CD8-positive, alpha-beta memory T cell (primary cell): ENCODE measurements at regions not wholly inside any gene's neighbourhood (a gene's known extent, or its start where the extent isn't known, plus 50 kb on each side); places are given as distances from the start of the nearest gene placed in this dataset.

Source experiments
- CTCF ChIA-PET: fragments of 350-600 bp; sonication (Branson Sonifier 250); formaldehyde crosslinking; loops from one replicate; lab custom pipeline; 2021; ENCODE audit warnings: antibody characterized with exemption; lab: Charles Lee
- POLR2A ChIA-PET: fragments of 350-600 bp; sonication (Branson Sonifier 250); formaldehyde crosslinking; loops from one replicate; lab custom pipeline; 2021; ENCODE audit warnings: antibody characterized with exemption; lab: Charles Lee
- DNase-seq, 5 donors: peaks; one replicate each; pipeline versions ENCODE4 v3.0.0 to v3.0.0-alpha.2; 2020 to 2022; ENCODE audit warnings: mixed read lengths in 1 of 5
- H3K27ac ChIP-seq: one replicate; pipeline ENCODE4 v1.7.0; 2013; ENCODE audit warnings: low read depth, mild to moderate bottlenecking, low read length, moderate library complexity
- H3K27me3 ChIP-seq: 2 replicates; pipeline ENCODE4 v1.7.0; 2013; ENCODE audit warnings: low read length, mild to moderate bottlenecking; ENCODE audit not compliant: insufficient read depth, poor library complexity, severe bottlenecking
- H3K36me3 ChIP-seq: 2 replicates; pipeline ENCODE4 v1.7.0; 2013; ENCODE audit warnings: mild to moderate bottlenecking, low read length, moderate library complexity; ENCODE audit not compliant: insufficient read depth
- H3K4me1 ChIP-seq: 2 replicates; pipeline ENCODE4 v1.7.0; 2013; ENCODE audit warnings: mild to moderate bottlenecking, low read length, moderate library complexity; ENCODE audit not compliant: insufficient read depth
- H3K4me3 ChIP-seq: 2 replicates; pipeline ENCODE4 v1.7.0; 2013; ENCODE audit warnings: mild to moderate bottlenecking, low read length
- H3K9me3 ChIP-seq: 2 replicates; pipeline ENCODE4 v1.7.0; 2013; ENCODE audit warnings: mild to moderate bottlenecking, low read length
- H3K27ac Mint-ChIP-seq, 8 donors: one replicate each; pipeline ENCODE4 v1.8.0; 2020 to 2021; ENCODE audit warnings: mixed read lengths in 8 of 8, mild to moderate bottlenecking in 6 of 8, inconsistent platforms in 3 of 8, moderate library complexity in 3 of 8
- H3K27me3 Mint-ChIP-seq, 2 donors: one replicate each; pipeline ENCODE4 v1.8.0; 2020 to 2021; ENCODE audit warnings: mixed read lengths in 2 of 2, mild to moderate bottlenecking in 1 of 2, moderate library complexity in 1 of 2
- H3K36me3 Mint-ChIP-seq, 3 donors: one replicate each; pipeline ENCODE4 v1.8.0; 2020 to 2021; ENCODE audit warnings: mixed read lengths in 3 of 3, inconsistent platforms in 1 of 3, mild to moderate bottlenecking in 1 of 3
- H3K4me1 Mint-ChIP-seq, 3 donors: one replicate each; pipeline ENCODE4 v1.8.0; 2020 to 2021; ENCODE audit warnings: mixed read lengths in 3 of 3, inconsistent platforms in 1 of 3, mild to moderate bottlenecking in 1 of 3
- H3K4me3 Mint-ChIP-seq, 7 donors: one replicate each; pipeline ENCODE4 v1.8.0; 2020 to 2021; ENCODE audit warnings: mixed read lengths in 7 of 7, mild to moderate bottlenecking in 6 of 7, moderate library complexity in 4 of 7, inconsistent platforms in 2 of 7
- H3K9me3 Mint-ChIP-seq, 5 donors: one replicate each; pipeline ENCODE4 v1.8.0; 2020 to 2022; ENCODE audit warnings: mixed read lengths in 5 of 5, mild to moderate bottlenecking in 3 of 5, moderate library complexity in 2 of 5, inconsistent platforms in 1 of 5

- no peak overlapping the region for H3K27ac ChIP-seq
- no peak for DNase-seq
- POLR2A ChIA-PET = no interaction called here
- H3K9me3 ChIP-seq = no peaks in the 10 kb centered on the region
- Mint-ChIP-seq H3K4me3 (no peak overlapping the region), H3K27ac (no peak overlapping the region), H3K36me3 (no peaks in the 10 kb centered on the region), H3K27me3 (no peaks in the 10 kb centered on the region), H3K9me3 (peaks cover 0 to 2% (median 0%) of the 10 kb centered on the region in 5 donors), H3K4me1 (no peaks in the 10 kb centered on the region)
- CTCF ChIA-PET = no interaction called here
- no peaks in the 10 kb centered on the region for H3K36me3 ChIP-seq
- no peaks in the 10 kb centered on the region for H3K27me3 ChIP-seq
- no peaks in the 10 kb centered on the region for H3K4me1 ChIP-seq
- no peak overlapping the region for H3K4me3 ChIP-seq
Measured at GRCh38 chr2:147198651-147199171, 646.1 kb upstream of the ACVR2A start.

DNA sequence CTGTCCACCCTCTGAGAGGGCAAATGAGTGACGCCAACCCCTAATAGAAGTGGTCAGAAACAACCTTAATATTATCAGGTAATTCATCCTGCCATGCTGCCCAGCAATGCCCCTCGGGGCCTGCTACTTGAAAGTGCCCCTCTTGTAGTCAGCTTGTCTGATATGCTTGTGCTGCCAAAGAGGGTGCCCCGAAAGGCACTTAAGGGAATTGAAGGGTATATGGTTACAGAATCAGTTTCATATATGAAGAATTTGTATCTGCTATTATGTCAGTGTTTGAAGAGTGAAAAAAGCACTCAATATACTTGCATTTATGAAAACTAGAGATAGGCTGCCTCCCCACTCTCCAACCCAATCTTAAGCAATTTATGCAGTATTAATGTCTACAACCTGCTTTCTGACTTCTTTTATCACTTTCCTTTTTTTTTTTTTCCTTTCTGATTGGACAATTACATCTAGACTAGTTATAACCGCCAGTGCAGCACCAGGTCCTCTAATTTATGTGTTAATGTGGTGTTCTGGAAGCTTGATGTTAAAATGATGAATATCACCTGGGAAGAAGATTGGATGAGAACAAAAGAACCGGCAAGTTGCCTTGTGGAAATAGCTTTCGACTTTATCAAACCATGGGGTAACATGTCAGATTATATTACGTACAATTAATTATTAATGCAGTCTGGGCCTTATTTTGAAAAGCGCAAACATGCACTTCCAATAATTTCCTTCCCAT is 646.9 kb upstream of the ACVR2A start:
- Mint-ChIP-seq H3K4me1 (no peaks in the 10 kb centered on the region), H3K9me3 (peaks cover 0 to 2% (median 0%) of the 10 kb centered on the region in 5 donors), H3K36me3 (no peaks in the 10 kb centered on the region), H3K27me3 (no peaks in the 10 kb centered on the region), H3K4me3 (no peak overlapping the region), H3K27ac (no peak overlapping the region)
- Histone ChIP-seq H3K9me3 (no peaks in the 10 kb centered on the region), H3K4me1 (no peaks in the 10 kb centered on the region), H3K27ac (no peak overlapping the region), H3K36me3 (no peaks in the 10 kb centered on the region), H3K4me3 (no peak overlapping the region), H3K27me3 (no peaks in the 10 kb centered on the region)
- ChIA-PET POLR2A (no interaction called here), CTCF (no interaction called here)
- no peak for DNase-seq

DNA sequence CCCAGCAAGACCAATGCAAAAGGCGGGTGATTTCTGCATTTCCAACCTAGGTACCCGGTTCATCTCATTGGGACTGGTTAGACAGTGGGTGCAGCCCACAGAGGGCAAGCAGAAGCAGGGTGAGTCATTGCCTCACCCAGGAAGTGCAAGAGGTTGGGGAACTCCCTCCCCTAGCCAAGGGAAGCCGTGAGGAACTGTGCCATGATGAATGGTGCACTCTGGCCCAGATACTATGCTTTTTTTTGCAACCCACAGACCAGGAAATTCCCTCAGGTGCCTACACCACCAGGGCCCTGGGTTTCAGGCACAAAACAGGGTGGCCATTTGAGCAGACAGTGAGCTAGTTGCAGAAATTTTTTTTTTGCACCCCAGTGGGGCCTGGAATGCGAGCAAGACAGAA is 662.6 kb upstream of the ACVR2A start:
- peak in 1 of 5 donors; percentile 1 for DNase-seq
- no peak overlapping the region for H3K27ac Mint-ChIP-seq
- POLR2A ChIA-PET = no interaction called here
- H3K4me1 Mint-ChIP-seq = peaks cover 3 to 15% (median 6%) of the 10 kb centered on the region in 3 donors
- peak overlapping the region in 1 of 7 donors; percentile 18 for H3K4me3 Mint-ChIP-seq
- H3K4me3 ChIP-seq = no peak overlapping the region
- no peak overlapping the region for H3K27ac ChIP-seq
- CTCF ChIA-PET = no interaction called here
- H3K9me3 Mint-ChIP-seq = peaks cover 5 to 18% (median 9%) of the 10 kb centered on the region in 5 donors
- no peaks in the 10 kb centered on the region for H3K27me3 ChIP-seq
- H3K9me3 ChIP-seq = no peaks in the 10 kb centered on the region
- H3K27me3 Mint-ChIP-seq = no peaks in the 10 kb centered on the region
- H3K4me1 ChIP-seq = no peaks in the 10 kb centered on the region
- peaks cover 0 to 2% (median 0%) of the 10 kb centered on the region in 3 donors for H3K36me3 Mint-ChIP-seq
- H3K36me3 ChIP-seq = no peaks in the 10 kb centered on the region

DNA sequence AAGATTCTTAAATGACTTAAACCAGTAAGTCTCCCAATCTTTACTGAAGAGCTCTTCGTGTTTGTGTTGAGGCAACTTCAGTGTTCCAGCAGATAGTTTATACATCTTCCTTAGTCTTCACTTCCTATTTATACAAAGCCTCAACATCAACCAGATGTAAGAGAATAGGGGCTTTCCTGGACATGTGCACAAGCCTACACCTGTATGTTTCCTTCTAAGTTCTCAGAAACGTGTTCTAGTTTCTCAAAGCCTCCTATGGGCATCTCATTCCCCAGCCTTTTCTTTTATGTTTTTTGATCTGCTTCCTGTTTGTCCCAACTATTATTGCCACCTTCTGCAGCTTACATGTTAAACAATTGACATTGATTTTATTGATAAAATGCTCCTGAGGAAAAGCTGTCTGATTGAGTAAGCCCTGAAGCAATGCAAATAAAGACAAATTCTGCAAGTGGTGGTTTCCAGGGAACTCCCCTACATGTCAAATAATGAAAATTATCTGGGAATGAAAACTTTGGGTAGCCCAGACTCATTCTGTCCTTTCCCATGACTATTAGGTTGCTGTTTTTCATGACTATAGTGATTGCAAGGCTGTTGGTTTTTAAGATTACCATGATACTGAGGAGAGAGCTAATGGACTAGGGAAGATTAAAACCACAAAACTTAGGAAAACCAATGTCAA is 663.3 kb upstream of the ACVR2A start:
- Mint-ChIP-seq H3K27ac (no peak overlapping the region), H3K9me3 (peaks cover 5 to 18% (median 9%) of the 10 kb centered on the region in 5 donors), H3K36me3 (peaks cover 0 to 2% (median 0%) of the 10 kb centered on the region in 3 donors), H3K4me1 (peaks cover 3 to 15% (median 6%) of the 10 kb centered on the region in 3 donors), H3K4me3 (no peak overlapping the region), H3K27me3 (no peaks in the 10 kb centered on the region)
- H3K27me3 ChIP-seq = no peaks in the 10 kb centered on the region
- no peaks in the 10 kb centered on the region for H3K4me1 ChIP-seq
- CTCF ChIA-PET = no interaction called here
- H3K9me3 ChIP-seq = no peaks in the 10 kb centered on the region
- H3K27ac ChIP-seq = no peak overlapping the region
- H3K4me3 ChIP-seq = no peak overlapping the region
- POLR2A ChIA-PET = no interaction called here
- DNase-seq = no peak
- H3K36me3 ChIP-seq = no peaks in the 10 kb centered on the region

DNA sequence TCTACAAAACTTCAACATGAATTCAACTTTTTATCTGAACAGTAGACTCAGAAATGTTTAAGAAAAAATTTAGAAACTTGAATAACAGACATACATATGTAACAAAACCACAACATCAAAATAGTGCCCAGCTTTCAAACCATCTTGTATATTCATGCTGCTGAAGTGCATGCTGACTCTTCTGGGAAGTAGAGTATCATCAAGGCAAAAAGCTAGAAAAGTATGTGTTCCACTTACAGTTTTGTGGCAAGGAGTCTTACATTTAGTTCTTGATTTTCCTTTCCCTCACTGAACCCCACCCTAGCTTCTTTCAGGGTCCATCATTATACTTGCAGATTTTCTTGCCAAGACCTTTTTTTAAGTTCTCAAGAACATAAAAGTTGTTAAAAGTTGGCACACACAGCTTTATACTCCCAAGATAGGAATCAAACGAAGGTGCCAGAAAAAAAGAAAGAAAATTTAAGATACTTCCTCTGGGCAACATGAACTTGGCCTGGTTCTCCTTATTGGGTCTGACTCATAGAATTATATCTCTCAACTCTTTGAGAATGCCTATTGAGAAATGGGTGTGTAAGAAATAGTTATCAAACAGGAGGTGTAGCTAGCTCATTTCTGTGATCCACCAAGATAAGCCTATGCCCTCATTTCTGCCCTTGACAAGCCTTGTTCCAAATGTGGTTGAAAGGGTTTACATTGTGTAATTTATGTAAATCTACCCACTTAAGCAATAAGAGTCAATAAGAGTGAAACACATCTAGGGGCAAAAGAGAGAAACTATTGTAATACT is 667.6 kb upstream of the ACVR2A start:
- no peaks in the 10 kb centered on the region for H3K36me3 ChIP-seq
- Mint-ChIP-seq H3K4me1 (peaks cover 2 to 13% (median 6%) of the 10 kb centered on the region in 3 donors), H3K27me3 (peaks cover 0 to 2% of the 10 kb centered on the region in 2 donors), H3K27ac (no peak overlapping the region), H3K9me3 (peaks cover 0 to 6% (median 1%) of the 10 kb centered on the region in 5 donors), H3K4me3 (no peak overlapping the region), H3K36me3 (no peaks in the 10 kb centered on the region)
- CTCF ChIA-PET = no interaction called here
- H3K9me3 ChIP-seq = no peaks in the 10 kb centered on the region
- POLR2A ChIA-PET = no interaction called here
- no peak overlapping the region for H3K4me3 ChIP-seq
- no peak for DNase-seq
- H3K27ac ChIP-seq = no peak overlapping the region
- H3K4me1 ChIP-seq = no peaks in the 10 kb centered on the region
- no peaks in the 10 kb centered on the region for H3K27me3 ChIP-seq

- Histone ChIP-seq H3K36me3 (no peaks in the 10 kb centered on the region), H3K4me1 (no peaks in the 10 kb centered on the region), H3K27ac (no peak overlapping the region), H3K27me3 (no peaks in the 10 kb centered on the region), H3K4me3 (no peak overlapping the region), H3K9me3 (no peaks in the 10 kb centered on the region)
- POLR2A ChIA-PET = no interaction called here
- Mint-ChIP-seq H3K36me3 (no peaks in the 10 kb centered on the region), H3K4me1 (no peaks in the 10 kb centered on the region), H3K9me3 (peaks cover 0 to 2% (median 0%) of the 10 kb centered on the region in 5 donors), H3K27me3 (peaks cover 0 to 2% of the 10 kb centered on the region in 2 donors), H3K27ac (no peak overlapping the region), H3K4me3 (no peak overlapping the region)
- no peak for DNase-seq
- CTCF ChIA-PET = no interaction called here
Measured at GRCh38 chr2:147174824-147175254, 670.0 kb upstream of the ACVR2A start.

- Mint-ChIP-seq H3K9me3 (peaks cover 0 to 5% (median 0%) of the 10 kb centered on the region in 5 donors), H3K36me3 (no peaks in the 10 kb centered on the region), H3K27me3 (peaks cover 0 to 6% of the 10 kb centered on the region in 2 donors), H3K4me3 (no peak overlapping the region), H3K27ac (no peak overlapping the region), H3K4me1 (no peaks in the 10 kb centered on the region)
- no peaks in the 10 kb centered on the region for H3K9me3 ChIP-seq
- CTCF ChIA-PET = no interaction called here
- DNase-seq = no peak
- no peaks in the 10 kb centered on the region for H3K36me3 ChIP-seq
- no peak overlapping the region for H3K27ac ChIP-seq
- no peaks in the 10 kb centered on the region for H3K4me1 ChIP-seq
- no peaks in the 10 kb centered on the region for H3K27me3 ChIP-seq
- no peak overlapping the region for H3K4me3 ChIP-seq
- POLR2A ChIA-PET = no interaction called here
Measured at GRCh38 chr2:147173798-147174197, 671.0 kb upstream of the ACVR2A start.

- ChIA-PET CTCF (no interaction called here), POLR2A (no interaction called here)
- H3K9me3 ChIP-seq = no peaks in the 10 kb centered on the region
- H3K4me3 Mint-ChIP-seq = no peak overlapping the region
- H3K9me3 Mint-ChIP-seq = peaks cover 0 to 5% (median 0%) of the 10 kb centered on the region in 5 donors
- H3K27ac ChIP-seq = no peak overlapping the region
- no peak overlapping the region for H3K4me3 ChIP-seq
- no peaks in the 10 kb centered on the region for H3K36me3 ChIP-seq
- no peaks in the 10 kb centered on the region for H3K4me1 ChIP-seq
- no peaks in the 10 kb centered on the region for H3K4me1 Mint-ChIP-seq
- H3K27me3 ChIP-seq = no peaks in the 10 kb centered on the region
- peaks cover 0 to 6% of the 10 kb centered on the region in 2 donors for H3K27me3 Mint-ChIP-seq
- H3K36me3 Mint-ChIP-seq = no peaks in the 10 kb centered on the region
- H3K27ac Mint-ChIP-seq = no peak overlapping the region
- no peak for DNase-seq
Measured at GRCh38 chr2:147173189-147173581, 671.6 kb upstream of the ACVR2A start.
